Lower lobe of right lung (tissue), 2 donors: ENCODE measurements at regions not wholly inside any gene's neighbourhood (a gene's known extent, or its start where the extent isn't known, plus 50 kb on each side); places are given as distances from the start of the nearest gene placed in this dataset.
A peak's percentile ranks its signal among the peaks of the same experiment; 100 is the strongest.
"Not testable (repeated sequence)": the region's sequence is repeated elsewhere in the genome, so short reads cannot be mapped to it uniquely, and the experiment has no call there.

ENCODE experiments used
- ATAC-seq, 2 donors: fragments of 200-7000 bp; cut with Tn5 transposase; one replicate each; pipeline ENCODE4 v1.9.1; 2020 to 2022; ENCODE audit warnings: mild to moderate bottlenecking in 2 of 2, moderate library complexity in 2 of 2
- DNase-seq: peaks from one replicate; pipeline ENCODE4 v3.0.0-alpha.2; 2020
- H3K27ac ChIP-seq: fragments of 200-600 bp; one replicate; pipeline ENCODE4 v1.8.0; 2022
- H3K27me3 ChIP-seq: fragments of 200-600 bp; one replicate; pipeline ENCODE4 v1.8.0; 2022; ENCODE audit warnings: low read depth
- H3K36me3 ChIP-seq: fragments of 200-600 bp; one replicate; pipeline ENCODE4 v1.8.0; 2022; ENCODE audit warnings: mild to moderate bottlenecking
- H3K4me1 ChIP-seq: fragments of 200-600 bp; one replicate; pipeline ENCODE4 v1.8.0; 2022
- H3K4me3 ChIP-seq: fragments of 200-600 bp; one replicate; pipeline ENCODE4 v1.8.0; 2022; ENCODE audit warnings: mild to moderate bottlenecking
- H3K9me3 ChIP-seq: fragments of 200-600 bp; one replicate; pipeline ENCODE4 v1.8.0; 2022
- intact Hi-C: fragments of 100-400 bp; cut with DNase I; formaldehyde crosslinking; loops from one replicate; pipeline ENCODE4 v1.11.0; 2022
- donor health status: DM: no; HTN: yes; CAD: no; lungs with severe emphysema.

- intact Hi-C loops, H3K9me3 ChIP-seq, H3K4me1 ChIP-seq, H3K36me3 ChIP-seq, H3K27me3 ChIP-seq: not testable (repeated sequence)
- peak overlapping the region; percentile 71 for H3K4me3 ChIP-seq
- H3K27ac ChIP-seq: peak overlapping the region; percentile 82
- peak; percentile 97 to 99 for ATAC-seq
- peak; percentile 94 for DNase-seq
These were observed 74.5 kb upstream of the ERV3-1 start for GRCh38 chr7:65080799-65081668.

GRCh38 chr7:65074959-65075358 lies 68.5 kb upstream of the ERV3-1 start:
- peak in 1 of 2 donors; percentile 13 for ATAC-seq
- H3K27ac ChIP-seq, DNase-seq, intact Hi-C loops, H3K27me3 ChIP-seq, H3K9me3 ChIP-seq, H3K4me3 ChIP-seq, H3K4me1 ChIP-seq: not testable (repeated sequence)
- H3K36me3 ChIP-seq: peaks cover 11% of the 10 kb centered on the region

GRCh38 chr7:65073160-65073559 lies 66.7 kb upstream of the ERV3-1 start:
- DNase-seq, H3K27ac ChIP-seq, intact Hi-C loops, H3K9me3 ChIP-seq, H3K4me3 ChIP-seq, H3K4me1 ChIP-seq, H3K27me3 ChIP-seq, ATAC-seq: not testable (repeated sequence)
- peaks cover 23% of the 10 kb centered on the region for H3K36me3 ChIP-seq

GRCh38 chr7:65071854-65072431 lies 65.5 kb upstream of the ERV3-1 start:
- peaks cover 28% of the 10 kb centered on the region for H3K36me3 ChIP-seq
- intact Hi-C loops, H3K27me3 ChIP-seq, H3K4me3 ChIP-seq, H3K9me3 ChIP-seq, ATAC-seq, DNase-seq, H3K27ac ChIP-seq, H3K4me1 ChIP-seq: not testable (repeated sequence)

- H3K27me3 ChIP-seq, H3K9me3 ChIP-seq, H3K4me1 ChIP-seq, DNase-seq, ATAC-seq, H3K4me3 ChIP-seq, H3K27ac ChIP-seq, intact Hi-C loops: not testable (repeated sequence)
- peaks cover 39% of the 10 kb centered on the region for H3K36me3 ChIP-seq
These were observed 63.0 kb upstream of the ERV3-1 start for GRCh38 chr7:65069476-65069875.

GRCh38 chr7:65062566-65062965 lies 56.1 kb upstream of the ERV3-1 start:
- H3K36me3 ChIP-seq: peaks cover 19% of the 10 kb centered on the region
- H3K9me3 ChIP-seq, H3K27ac ChIP-seq, H3K27me3 ChIP-seq, DNase-seq, H3K4me1 ChIP-seq, ATAC-seq, H3K4me3 ChIP-seq, intact Hi-C loops: not testable (repeated sequence)

- H3K27me3 ChIP-seq, H3K9me3 ChIP-seq, H3K4me1 ChIP-seq, ATAC-seq, H3K27ac ChIP-seq, intact Hi-C loops, H3K4me3 ChIP-seq, DNase-seq: not testable (repeated sequence)
- peaks cover 11% of the 10 kb centered on the region for H3K36me3 ChIP-seq
These were observed 52.8 kb upstream of the ERV3-1 start for GRCh38 chr7:65059247-65059646.
